Testis (tissue), 2 donors: ENCODE measurements at regions not wholly inside any gene's neighbourhood (a gene's known extent, or its start where the extent isn't known, plus 50 kb on each side); places are given as distances from the start of the nearest gene placed in this dataset.

Experiments used
- DNase-seq: peaks from one replicate; pipeline ENCODE4 v3.0.0-alpha.2; 2019
- H3K27ac ChIP-seq, 2 donors: fragments of 200-600 bp; sonication (generic); one replicate each; pipeline ENCODE4 v1.5.1; 2019
- H3K27me3 ChIP-seq: fragments of 200-600 bp; sonication (generic); one replicate; pipeline ENCODE4 v1.5.1; 2019
- H3K36me3 ChIP-seq: fragments of 200-600 bp; sonication (generic); one replicate; pipeline ENCODE4 v1.5.1; 2017; ENCODE audit warnings: low read depth; ENCODE audit errors: missing control alignments
- H3K4me1 ChIP-seq: fragments of 200-600 bp; sonication (generic); one replicate; pipeline ENCODE4 v1.5.1; 2019
- H3K4me3 ChIP-seq, 2 donors: fragments of 200-600 bp; sonication (generic); one replicate each; pipeline ENCODE4 v1.5.1; 2017 to 2019
- H3K9me3 ChIP-seq: fragments of 200-600 bp; sonication (generic); one replicate; pipeline ENCODE4 v1.5.1; 2017
- POLR2A ChIP-seq: fragments of 450-650 bp; IDR thresholded peaks from one replicate; pipeline ENCODE4 v1.6.1; 2017; ENCODE audit warnings: antibody characterized with exemption, mild to moderate bottlenecking, moderate library complexity
- WGBS, 2 donors: methylation state at CpG; one replicate each; pipeline ENCODE4 v1.1.5; 2018; 5-methylcytosine and 5-hydroxymethylcytosine counted together
- intact Hi-C: fragments of 100-400 bp; cut with DNase I; formaldehyde crosslinking; loops from one replicate; pipeline ENCODE4 v1.15.1; 2023; ENCODE audit warnings: low total_unique reads
- TF ChIP-seq, protein P1 (sequence below), 3 experiments: fragments of 450-650 bp in 2 of 3; fragments of 200-600 bp in 1 of 3; sonication (generic) in 1 of 3; IDR thresholded peaks; one replicate each; pipeline ENCODE4 v1.5.1; 2016 to 2019; ENCODE audit warnings: antibody characterized with exemption in 3 of 3, mild to moderate bottlenecking in 2 of 3, moderate library complexity in 1 of 3

DNA sequence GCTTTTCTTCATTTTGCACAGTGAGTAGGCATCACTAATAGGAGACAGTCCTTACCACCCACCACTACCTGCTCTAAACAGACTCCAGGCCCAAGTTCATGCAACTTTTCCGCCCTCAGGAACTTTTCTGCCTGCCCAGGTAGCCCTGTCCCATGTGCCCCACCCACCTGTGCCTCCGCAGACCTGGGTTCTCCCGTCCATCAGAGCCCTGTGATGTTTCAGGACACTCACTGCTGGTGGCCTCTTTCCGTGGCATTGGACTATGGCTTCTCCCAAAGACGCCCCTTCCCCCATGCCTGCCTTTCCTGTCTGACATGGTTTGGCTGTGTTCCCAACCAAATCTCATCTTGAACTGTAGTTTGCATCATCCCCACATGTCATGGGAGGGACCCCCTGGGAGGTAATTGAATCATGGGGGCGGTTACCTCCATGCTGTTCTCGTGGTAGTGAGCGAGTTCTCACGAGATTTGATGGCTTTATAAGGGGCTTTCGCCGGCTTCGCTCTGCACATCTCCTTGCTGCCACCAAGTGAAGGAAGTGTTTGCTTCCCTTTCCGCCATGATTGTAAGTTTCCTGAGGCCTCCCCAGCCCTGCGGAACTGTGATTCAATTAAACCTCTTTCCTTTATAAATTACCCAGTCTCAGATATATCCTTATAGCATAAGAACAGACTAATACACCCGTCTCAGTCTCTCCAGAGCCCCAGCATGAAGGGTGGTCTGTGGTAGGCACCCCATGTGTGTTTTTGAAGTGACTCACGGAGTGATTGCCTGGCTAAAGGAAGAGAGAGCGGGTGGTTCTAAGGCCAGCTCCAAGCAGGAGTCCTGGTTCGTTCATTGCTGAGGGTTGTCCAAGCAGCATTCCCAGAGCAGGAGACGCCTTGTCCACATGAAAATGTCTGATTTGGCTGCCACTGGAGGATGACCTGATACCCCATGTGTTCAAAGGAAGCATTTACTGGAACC lies 86.0 kb upstream of the ZBTB40 start:
- WGBS, 2 donors: 81 to 83% methylated on average over 19 of the region's 19 CpGs

DNA sequence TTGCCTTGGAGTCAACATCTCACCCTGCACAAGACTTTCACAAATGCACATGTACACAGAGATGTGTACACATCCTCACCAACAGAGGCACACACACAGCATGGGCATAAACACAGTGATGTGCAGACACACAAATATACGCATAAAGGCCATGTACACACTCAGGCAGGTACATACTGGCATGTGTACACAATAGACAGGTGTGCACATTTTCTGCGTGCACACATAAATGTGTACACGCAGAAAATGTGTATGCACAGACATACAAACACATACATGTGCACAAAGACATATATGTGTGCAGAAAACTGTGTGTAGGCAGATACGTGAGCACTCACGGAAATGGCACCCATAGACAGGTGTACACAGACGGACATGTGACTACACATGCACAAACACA lies 85.3 kb upstream of the ZBTB40 start:
- no peaks in the 10 kb centered on the region for H3K27me3 ChIP-seq
- no peak overlapping the region for H3K27ac ChIP-seq
- no peak overlapping the region for H3K4me3 ChIP-seq
- H3K4me1 ChIP-seq: no peaks in the 10 kb centered on the region
- DNase-seq: no peak
- intact Hi-C loops: no loop called here
- H3K9me3 ChIP-seq: no peaks in the 10 kb centered on the region
- WGBS, 2 donors: 84 to 95% methylated on average over 6 of the region's 6 CpGs
- no peaks in the 10 kb centered on the region for H3K36me3 ChIP-seq
- TF ChIP-seq POLR2A: no peak
- TF ChIP-seq, protein P1, sequence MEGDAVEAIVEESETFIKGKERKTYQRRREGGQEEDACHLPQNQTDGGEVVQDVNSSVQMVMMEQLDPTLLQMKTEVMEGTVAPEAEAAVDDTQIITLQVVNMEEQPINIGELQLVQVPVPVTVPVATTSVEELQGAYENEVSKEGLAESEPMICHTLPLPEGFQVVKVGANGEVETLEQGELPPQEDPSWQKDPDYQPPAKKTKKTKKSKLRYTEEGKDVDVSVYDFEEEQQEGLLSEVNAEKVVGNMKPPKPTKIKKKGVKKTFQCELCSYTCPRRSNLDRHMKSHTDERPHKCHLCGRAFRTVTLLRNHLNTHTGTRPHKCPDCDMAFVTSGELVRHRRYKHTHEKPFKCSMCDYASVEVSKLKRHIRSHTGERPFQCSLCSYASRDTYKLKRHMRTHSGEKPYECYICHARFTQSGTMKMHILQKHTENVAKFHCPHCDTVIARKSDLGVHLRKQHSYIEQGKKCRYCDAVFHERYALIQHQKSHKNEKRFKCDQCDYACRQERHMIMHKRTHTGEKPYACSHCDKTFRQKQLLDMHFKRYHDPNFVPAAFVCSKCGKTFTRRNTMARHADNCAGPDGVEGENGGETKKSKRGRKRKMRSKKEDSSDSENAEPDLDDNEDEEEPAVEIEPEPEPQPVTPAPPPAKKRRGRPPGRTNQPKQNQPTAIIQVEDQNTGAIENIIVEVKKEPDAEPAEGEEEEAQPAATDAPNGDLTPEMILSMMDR (IDR thresholded peaks at IDR 0.05): no peak

More for the DNA sequence above, 86.0 kb upstream of the ZBTB40 start:
- DNase-seq: peak; percentile 22
- H3K4me1 ChIP-seq: no peaks in the 10 kb centered on the region
- intact Hi-C loops: no loop called here
- H3K36me3 ChIP-seq: no peaks in the 10 kb centered on the region
- no peaks in the 10 kb centered on the region for H3K9me3 ChIP-seq
- no peak overlapping the region for H3K4me3 ChIP-seq
- H3K27me3 ChIP-seq: no peaks in the 10 kb centered on the region
- no peak overlapping the region for H3K27ac ChIP-seq
- TF ChIP-seq, protein P1 (IDR thresholded peaks at IDR 0.05): no peak
- no peak for TF ChIP-seq POLR2A

DNA sequence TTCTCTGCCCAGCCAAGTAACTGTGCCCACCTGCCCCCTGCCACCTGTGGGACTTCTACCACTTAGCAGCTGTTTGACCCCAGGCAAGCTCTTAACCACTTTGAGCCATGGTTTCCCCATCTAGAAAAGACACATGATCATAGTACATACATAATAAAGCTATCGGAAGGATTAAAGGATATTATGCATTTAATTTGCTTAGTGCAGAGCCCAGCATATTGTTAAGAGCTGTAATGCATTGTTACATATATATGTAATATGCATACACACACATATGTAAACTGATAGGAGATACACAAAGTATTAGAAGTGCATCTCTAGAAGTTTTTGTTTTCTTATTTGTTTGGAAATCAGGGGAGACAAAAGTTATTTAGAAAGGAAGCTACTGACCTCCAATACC lies 83.5 kb upstream of the ZBTB40 start:
- no peaks in the 10 kb centered on the region for H3K36me3 ChIP-seq
- H3K9me3 ChIP-seq: no peaks in the 10 kb centered on the region
- no peaks in the 10 kb centered on the region for H3K27me3 ChIP-seq
- no peak overlapping the region for H3K4me3 ChIP-seq
- no peak for DNase-seq
- intact Hi-C loops: no loop called here
- no peak for TF ChIP-seq POLR2A
- TF ChIP-seq, protein P1 (IDR thresholded peaks at IDR 0.05): no peak
- 92 to 95% methylated on average over 1 of the region's 1 CpG for WGBS, 2 donors
- no peak overlapping the region for H3K27ac ChIP-seq
- H3K4me1 ChIP-seq: no peaks in the 10 kb centered on the region

DNA sequence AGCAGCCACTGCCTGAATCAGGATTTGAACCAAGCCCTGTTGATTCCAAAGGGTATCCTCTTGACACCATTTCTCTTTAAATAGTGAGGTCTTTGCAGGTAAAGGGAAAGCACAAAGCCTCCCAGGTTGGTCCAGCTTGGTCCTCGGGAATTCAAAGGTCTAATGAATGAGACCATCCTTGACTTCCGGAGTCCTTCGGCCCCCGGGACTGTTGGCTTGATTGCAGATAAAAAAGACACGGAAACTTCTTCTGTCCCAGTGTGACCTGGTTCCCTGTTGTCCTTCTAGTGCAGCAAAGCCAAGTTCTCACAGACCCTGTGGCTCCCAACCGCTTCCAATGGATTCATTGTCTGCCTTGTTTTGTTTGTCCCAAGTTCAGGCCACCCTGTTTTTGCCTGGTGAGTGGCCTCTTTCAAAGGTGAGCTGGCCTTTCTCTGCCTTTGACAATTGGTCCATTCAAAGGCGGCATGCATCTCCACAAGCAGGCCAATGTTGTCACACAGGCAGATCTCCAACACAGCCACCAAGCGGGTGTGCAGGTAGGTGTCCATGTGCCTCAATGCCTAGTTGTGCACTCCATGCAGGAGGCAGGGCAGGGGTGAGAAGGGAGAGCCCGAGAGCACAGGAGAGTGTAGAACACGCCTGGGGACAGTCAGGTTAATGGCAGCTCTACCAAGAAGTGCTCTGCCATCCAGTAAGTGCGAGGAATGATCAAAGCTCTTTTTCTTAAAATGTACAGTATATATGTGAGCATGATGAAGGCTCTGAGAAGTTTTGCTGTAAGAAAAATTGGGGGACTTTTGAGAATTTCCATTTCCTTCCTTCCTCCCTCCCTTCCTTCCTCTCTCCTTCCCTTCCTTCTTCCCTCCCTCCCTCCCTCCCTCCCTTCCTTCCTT lies 82.1 kb upstream of the ZBTB40 start:
- no peaks in the 10 kb centered on the region for H3K4me1 ChIP-seq
- H3K9me3 ChIP-seq: no peaks in the 10 kb centered on the region
- H3K27me3 ChIP-seq: no peaks in the 10 kb centered on the region
- H3K4me3 ChIP-seq: no peak overlapping the region
- WGBS, 2 donors: 88 to 89% methylated on average over 11 of the region's 11 CpGs
- no peak for DNase-seq
- intact Hi-C loops: no loop called here
- TF ChIP-seq POLR2A: no peak
- H3K36me3 ChIP-seq: no peaks in the 10 kb centered on the region
- no peak overlapping the region for H3K27ac ChIP-seq

DNA sequence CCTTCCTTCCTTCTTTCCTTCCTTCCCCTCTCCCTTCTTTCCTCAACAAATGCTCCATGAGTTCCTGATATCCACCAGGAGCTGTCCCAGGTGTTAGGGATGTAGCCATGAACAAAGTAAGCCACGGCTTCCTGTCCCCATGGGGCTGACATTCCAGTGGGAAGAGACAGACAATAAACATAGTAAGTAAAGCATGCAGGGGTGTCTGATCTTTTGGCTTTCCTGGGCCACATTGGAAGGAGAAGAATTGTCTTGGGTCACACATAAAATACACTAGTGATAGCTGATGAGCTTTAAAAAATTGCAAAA lies 81.5 kb upstream of the ZBTB40 start:
- TF ChIP-seq, protein P1 (IDR thresholded peaks at IDR 0.05): no peak
- no peak for TF ChIP-seq POLR2A
- H3K27me3 ChIP-seq: no peaks in the 10 kb centered on the region
- whole genome bisulfite sequencing, 2 donors: 50 to 57% methylated on average over 1 of the region's 1 CpG
- H3K9me3 ChIP-seq: no peaks in the 10 kb centered on the region
- no peak for DNase-seq
- no peaks in the 10 kb centered on the region for H3K4me1 ChIP-seq
- no peaks in the 10 kb centered on the region for H3K36me3 ChIP-seq
- no peak overlapping the region for H3K27ac ChIP-seq
- intact Hi-C loops: no loop called here
- H3K4me3 ChIP-seq: no peak overlapping the region
